B cell (primary cell): ENCODE measurements at regions not wholly inside any gene's neighbourhood (a gene's known extent, or its start where the extent isn't known, plus 50 kb on each side); places are given as distances from the start of the nearest gene placed in this dataset.

ENCODE experiments used
- ATAC-seq: fragments of 200-7000 bp; cut with Tn5 transposase; one replicate; pipeline ENCODE4 v1.10.0; 2021; ENCODE audit warnings: low read depth, mild to moderate bottlenecking, moderate number of reproducible peaks, moderate library complexity
- CTCF ChIA-PET: fragments of 350-600 bp; sonication (Branson Sonifier 250); formaldehyde crosslinking; loops from one replicate; lab custom pipeline; 2021; ENCODE audit warnings: antibody characterized with exemption, inconsistent platforms; lab: Charles Lee
- POLR2A ChIA-PET: fragments of 350-600 bp; sonication (Branson Sonifier 250); formaldehyde crosslinking; loops from one replicate; lab custom pipeline; 2021; ENCODE audit warnings: antibody characterized with exemption; lab: Charles Lee
- DNase-seq: peaks from one replicate; pipeline ENCODE4 v3.0.0; 2013
- H2AFZ ChIP-seq: 2 replicates; pipeline ENCODE4 v1.6.1; 2012; ENCODE audit warnings: mild to moderate bottlenecking, low read depth, low read length; ENCODE audit not compliant: insufficient read depth, poor library complexity, severe bottlenecking
- H3K27ac ChIP-seq, 2 donors: 1 replicate in 1 of 2; 2 replicates in 1 of 2; pipeline ENCODE4 v1.5.1; 2012 to 2013; ENCODE audit warnings: low read length in 2 of 2, mild to moderate bottlenecking in 2 of 2, moderate library complexity in 1 of 2
- H3K27me3 ChIP-seq, 4 experiments: fragments of 200-600 bp in 1 of 4; sonication (generic) in 1 of 4; replicated peaks in 1 of 4; 1 replicate in 2 of 4; 2 replicates in 2 of 4; pipeline versions ENCODE4 v1.6.1 to v1.7.0; 2013 to 2016; ENCODE audit warnings: low read length in 3 of 4, mild to moderate bottlenecking in 2 of 4, mixed read lengths in 1 of 4, moderate library complexity in 1 of 4; ENCODE audit not compliant: insufficient read depth in 4 of 4, control insufficient read depth in 3 of 4; ENCODE audit errors: control extremely low read depth in 1 of 4
- H3K36me3 ChIP-seq, 2 experiments: replicated peaks in 1 of 2; 1 replicate in 1 of 2; 2 replicates in 1 of 2; pipeline versions ENCODE4 v1.6.1 to v1.7.1; 2013; ENCODE audit warnings: low read length in 1 of 2; ENCODE audit not compliant: insufficient read depth in 2 of 2, control insufficient read depth in 1 of 2; ENCODE audit errors: control extremely low read depth in 1 of 2, extremely low read depth in 1 of 2
- H3K4me1 ChIP-seq, 2 donors: fragments of 200-600 bp in 1 of 2; sonication (generic) in 1 of 2; 1 replicate in 1 of 2; 2 replicates in 1 of 2; pipeline versions ENCODE4 v1.5.1 to v1.6.1; 2013 to 2017; ENCODE audit warnings: low read length in 2 of 2; ENCODE audit not compliant: control insufficient read depth in 2 of 2, insufficient read depth in 2 of 2
- H3K4me2 ChIP-seq: replicated peaks from 2 replicates; pipeline ENCODE3; 2012; ENCODE audit warnings: mild to moderate bottlenecking, low read depth, low read length; ENCODE audit not compliant: poor library complexity, severe bottlenecking
- H3K4me3 ChIP-seq, 5 experiments: fragments of 200-600 bp in 1 of 5; sonication (generic) in 1 of 5; 1 replicate in 3 of 5; 2 replicates in 2 of 5; pipeline versions ENCODE4 v1.5.1 to v1.7.0; 2011 to 2016; ENCODE audit warnings: low read length in 4 of 5, mild to moderate bottlenecking in 4 of 5, low read depth in 2 of 5, control low read depth in 1 of 5, moderate library complexity in 1 of 5; ENCODE audit not compliant: insufficient read depth in 1 of 5; ENCODE audit errors: control extremely low read depth in 1 of 5, extremely low read depth in 1 of 5
- H3K79me2 ChIP-seq: fragments of 200-600 bp; sonication (generic); one replicate; pipeline ENCODE4 v1.6.0; 2016; ENCODE audit warnings: low read length; ENCODE audit not compliant: control insufficient read depth, insufficient read depth
- H3K9ac ChIP-seq: fragments of 200-600 bp; sonication (generic); 2 replicates; pipeline ENCODE4 v1.6.1; 2017; ENCODE audit warnings: mild to moderate bottlenecking, low read length, moderate library complexity
- H3K9me3 ChIP-seq, 3 donors: one replicate each; pipeline versions ENCODE4 v1.6.1 to v1.7.1; 2013; ENCODE audit warnings: low read length in 2 of 3; ENCODE audit not compliant: control insufficient read depth in 2 of 3, insufficient read depth in 1 of 3; ENCODE audit errors: control extremely low read depth in 1 of 3
- H4K20me1 ChIP-seq: 2 replicates; pipeline ENCODE4 v1.6.0; 2012; ENCODE audit warnings: mild to moderate bottlenecking, low read length; ENCODE audit not compliant: insufficient read depth, control insufficient read depth, poor library complexity, severe bottlenecking
- H3K27ac Mint-ChIP-seq: one replicate; pipeline ENCODE4 v1.8.0; 2021; ENCODE audit warnings: mixed read lengths
- H3K27me3 Mint-ChIP-seq: one replicate; pipeline ENCODE4 v1.8.0; 2021; ENCODE audit warnings: mixed read lengths
- H3K4me1 Mint-ChIP-seq: one replicate; pipeline ENCODE4 v1.8.0; 2021; ENCODE audit warnings: mixed read lengths
- H3K4me3 Mint-ChIP-seq: one replicate; pipeline ENCODE4 v1.8.0; 2021; ENCODE audit warnings: mixed read lengths
- H3K9me3 Mint-ChIP-seq: one replicate; pipeline ENCODE4 v1.8.0; 2022; ENCODE audit warnings: mixed read lengths; ENCODE audit not compliant: insufficient read depth
- EZH2 ChIP-seq: IDR thresholded peaks from 2 replicates; pipeline ENCODE4 v1.6.1; 2012; ENCODE audit warnings: borderline replicate concordance, low read depth, mild to moderate bottlenecking, moderate library complexity, low read length; ENCODE audit not compliant: insufficient read depth, poor library complexity, severe bottlenecking
- WGBS: methylation state at CpG from one replicate; pipeline ENCODE4 v1.1.5; 2013; ENCODE audit warnings: missing lambda C conversion rate; ENCODE audit not compliant: insufficient coverage; 5-methylcytosine and 5-hydroxymethylcytosine counted together
- intact Hi-C: fragments of 100-400 bp; cut with micrococcal nuclease; formaldehyde crosslinking; loops from one replicate; pipeline ENCODE4 v1.10.0; 2022
- TF ChIP-seq, protein P1 (sequence below): fragments of 200-600 bp; IDR thresholded peaks from one replicate; pipeline ENCODE4 v1.8.0; 2022; ENCODE audit warnings: antibody characterized with exemption, mild to moderate bottlenecking

DNA sequence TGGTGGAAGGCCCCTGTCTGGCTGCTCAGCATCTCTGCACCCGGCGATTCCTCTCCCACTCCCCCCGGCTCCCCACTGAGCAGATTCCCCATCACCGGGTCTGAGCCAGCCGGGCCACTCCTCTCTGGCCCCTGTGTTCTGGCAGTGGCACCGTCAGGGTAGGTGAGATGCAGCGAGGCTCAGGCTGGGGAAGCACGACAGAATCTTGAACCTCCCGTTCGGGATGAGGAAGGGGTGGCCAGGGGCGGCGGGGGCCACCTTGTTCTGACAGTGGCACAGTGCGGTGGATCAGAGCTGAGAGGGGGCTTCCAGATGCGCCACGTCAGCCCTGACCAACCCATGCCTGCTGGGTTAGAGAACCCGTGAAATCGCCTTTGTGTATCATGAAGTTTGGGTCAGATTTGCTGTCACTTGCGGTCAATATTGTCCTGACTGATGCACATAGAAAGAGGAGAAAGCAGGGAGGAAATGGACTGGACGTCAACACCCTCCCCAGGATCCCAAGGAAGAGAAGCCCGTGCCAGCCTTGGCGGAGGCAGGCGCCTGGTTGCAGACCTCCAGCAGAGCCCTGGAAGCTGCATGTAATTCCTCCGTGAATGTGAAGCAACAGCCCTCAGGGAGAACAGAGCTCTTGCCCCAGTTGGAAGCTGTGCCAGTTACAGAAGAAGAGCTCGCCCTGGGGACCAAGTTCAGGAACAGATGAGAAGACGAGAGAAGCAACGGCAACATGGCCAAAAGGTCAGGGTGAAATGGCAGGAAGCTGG is 137.1 kb upstream of the SFSWAP start:
- peaks cover 0 to 2% (median 0%) of the 10 kb centered on the region in 4 experiments for H3K27me3 ChIP-seq
- H3K27ac ChIP-seq: no peak overlapping the region
- WGBS: 91% methylated on average over 24 of the region's 26 CpGs
- H3K4me3 Mint-ChIP-seq: no peak overlapping the region
- no peaks in the 10 kb centered on the region for H3K79me2 ChIP-seq
- no peak for TF ChIP-seq EZH2
- TF ChIP-seq, protein P1, sequence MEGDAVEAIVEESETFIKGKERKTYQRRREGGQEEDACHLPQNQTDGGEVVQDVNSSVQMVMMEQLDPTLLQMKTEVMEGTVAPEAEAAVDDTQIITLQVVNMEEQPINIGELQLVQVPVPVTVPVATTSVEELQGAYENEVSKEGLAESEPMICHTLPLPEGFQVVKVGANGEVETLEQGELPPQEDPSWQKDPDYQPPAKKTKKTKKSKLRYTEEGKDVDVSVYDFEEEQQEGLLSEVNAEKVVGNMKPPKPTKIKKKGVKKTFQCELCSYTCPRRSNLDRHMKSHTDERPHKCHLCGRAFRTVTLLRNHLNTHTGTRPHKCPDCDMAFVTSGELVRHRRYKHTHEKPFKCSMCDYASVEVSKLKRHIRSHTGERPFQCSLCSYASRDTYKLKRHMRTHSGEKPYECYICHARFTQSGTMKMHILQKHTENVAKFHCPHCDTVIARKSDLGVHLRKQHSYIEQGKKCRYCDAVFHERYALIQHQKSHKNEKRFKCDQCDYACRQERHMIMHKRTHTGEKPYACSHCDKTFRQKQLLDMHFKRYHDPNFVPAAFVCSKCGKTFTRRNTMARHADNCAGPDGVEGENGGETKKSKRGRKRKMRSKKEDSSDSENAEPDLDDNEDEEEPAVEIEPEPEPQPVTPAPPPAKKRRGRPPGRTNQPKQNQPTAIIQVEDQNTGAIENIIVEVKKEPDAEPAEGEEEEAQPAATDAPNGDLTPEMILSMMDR: no peak
- no peak overlapping the region for H3K4me2 ChIP-seq
- no peaks in the 10 kb centered on the region for H4K20me1 ChIP-seq
- H3K4me1 Mint-ChIP-seq: no peaks in the 10 kb centered on the region
- H3K9me3 ChIP-seq: no peaks in the 10 kb centered on the region
- CTCF ChIA-PET: no interaction called here
- H3K9ac ChIP-seq: no peak overlapping the region
- intact Hi-C loops: no loop called here
- no peak overlapping the region for H3K4me3 ChIP-seq
- peaks cover 10% of the 10 kb centered on the region for H3K27me3 Mint-ChIP-seq
- no peaks in the 10 kb centered on the region for H3K4me1 ChIP-seq
- H3K36me3 ChIP-seq: no peaks in the 10 kb centered on the region
- POLR2A ChIA-PET: no interaction called here
- H3K9me3 Mint-ChIP-seq: peaks cover 4% of the 10 kb centered on the region
- H3K27ac Mint-ChIP-seq: no peak overlapping the region
- no peak for ATAC-seq
- no peak overlapping the region for H2AFZ ChIP-seq
- DNase-seq: no peak

DNA sequence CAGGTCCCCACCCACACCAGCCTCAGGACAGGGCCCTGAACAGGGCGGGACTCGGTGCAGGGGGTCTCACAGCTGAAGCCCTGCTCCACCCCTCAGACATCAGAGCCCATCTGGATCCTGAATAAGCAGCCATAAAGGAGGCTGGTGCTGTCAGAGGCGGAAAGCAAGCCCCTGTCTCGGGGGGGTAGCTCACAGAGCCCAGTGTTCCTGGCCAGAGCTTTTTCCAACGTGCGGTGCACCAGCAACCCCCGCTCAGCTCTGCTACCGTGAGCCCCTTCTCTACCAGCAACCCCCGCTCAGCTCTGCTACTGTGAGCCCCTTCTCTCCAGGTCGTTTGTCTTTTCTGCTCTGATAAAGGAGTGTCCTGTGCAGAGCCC is 136.5 kb upstream of the SFSWAP start:
- Histone ChIP-seq H3K4me1 (no peaks in the 10 kb centered on the region), H3K27ac (no peak overlapping the region), H3K27me3 (peaks cover 0 to 2% (median 0%) of the 10 kb centered on the region in 4 experiments), H3K9me3 (no peaks in the 10 kb centered on the region), H3K4me3 (no peak overlapping the region), H3K4me2 (no peak overlapping the region), H3K79me2 (no peaks in the 10 kb centered on the region), H2AFZ (no peak overlapping the region), H4K20me1 (no peaks in the 10 kb centered on the region), H3K36me3 (no peaks in the 10 kb centered on the region), H3K9ac (no peak overlapping the region)
- ChIA-PET CTCF (no interaction called here), POLR2A (no interaction called here)
- DNase-seq (no peak), ATAC-seq (no peak)
- intact Hi-C loops: no loop called here
- no peak overlapping the region for H3K27ac Mint-ChIP-seq
- H3K27me3 Mint-ChIP-seq: peaks cover 9% of the 10 kb centered on the region
- no peaks in the 10 kb centered on the region for H3K4me1 Mint-ChIP-seq
- peaks cover 4% of the 10 kb centered on the region for H3K9me3 Mint-ChIP-seq
- no peak overlapping the region for H3K4me3 Mint-ChIP-seq
- 88% methylated on average over 7 of the region's 10 CpGs for WGBS
- TF ChIP-seq, protein P1: no peak
- no peak for TF ChIP-seq EZH2
